WTC11 (cell line): ENCODE measurements at regions not wholly inside any gene's neighbourhood (a gene's known extent, or its start where the extent isn't known, plus 50 kb on each side); places are given as distances from the start of the nearest gene placed in this dataset.

ENCODE experiments used
- ATAC-seq: fragments of 200-7000 bp; cut with Tn5 transposase; 2 replicates; pipeline ENCODE4 v1.10.0; 2021; ENCODE audit warnings: mild to moderate bottlenecking, moderate library complexity
- CTCF ChIA-PET: fragments of 300-600 bp; sonication (Branson Sonifier 250); formaldehyde crosslinking; loops from one replicate; lab custom pipeline; 2021; ENCODE audit warnings: antibody characterized with exemption; lab: Charles Lee
- POLR2A ChIA-PET: fragments of 350-600 bp; sonication (Branson Sonifier 250); formaldehyde crosslinking; loops from one replicate; lab custom pipeline; 2021; ENCODE audit warnings: antibody characterized with exemption; lab: Charles Lee
- DNase-seq: peaks from one replicate; pipeline ENCODE4 v3.0.0; 2021; ENCODE audit warnings: low spot score
- H3K27ac Mint-ChIP-seq: 2 replicates; pipeline ENCODE4 v1.8.0; 2021; ENCODE audit warnings: mixed read lengths
- H3K27me3 Mint-ChIP-seq: 2 replicates; pipeline ENCODE4 v1.8.0; 2021; ENCODE audit warnings: low read depth, mild to moderate bottlenecking, moderate library complexity, mixed read lengths
- H3K36me3 Mint-ChIP-seq: 2 replicates; pipeline ENCODE4 v1.8.0; 2021; ENCODE audit warnings: mixed read lengths
- H3K4me1 Mint-ChIP-seq: 2 replicates; pipeline ENCODE4 v1.8.0; 2022; ENCODE audit warnings: mixed read lengths
- H3K4me3 Mint-ChIP-seq: 2 replicates; pipeline ENCODE4 v1.8.0; 2021; ENCODE audit warnings: mild to moderate bottlenecking, moderate library complexity, mixed read lengths
- H3K9me3 Mint-ChIP-seq: 2 replicates; pipeline ENCODE4 v1.8.0; 2021; ENCODE audit warnings: mixed read lengths
- CDX4 ChIP-seq: fragments of 250-450 bp; sonication (Bioruptor Pico); IDR thresholded peaks from 2 replicates; pipeline ENCODE4 v1.9.0; 2021; ENCODE audit warnings: moderate library complexity, mild to moderate bottlenecking, inconsistent platforms, borderline replicate concordance
- CREM ChIP-seq: sonication (generic); formaldehyde crosslinking; IDR thresholded peaks from 2 replicates; pipeline ENCODE4 v1.8.1; 2022; ENCODE audit warnings: mild to moderate bottlenecking, missing genetic modification reagents, moderate library complexity
- E2F1 ChIP-seq: sonication (generic); formaldehyde crosslinking; IDR thresholded peaks from 2 replicates; pipeline ENCODE4 v1.8.0; 2022; ENCODE audit warnings: mild to moderate bottlenecking, missing genetic modification reagents
- E2F5 ChIP-seq: sonication (generic); formaldehyde crosslinking; IDR thresholded peaks from 2 replicates; pipeline ENCODE4 v1.8.1; 2022; ENCODE audit warnings: mild to moderate bottlenecking, moderate library complexity, missing genetic modification reagents
- ELF4 ChIP-seq: sonication (generic); formaldehyde crosslinking; IDR thresholded peaks from 2 replicates; pipeline ENCODE4 v1.8.1; 2022; ENCODE audit warnings: low read depth, mild to moderate bottlenecking, moderate library complexity, missing genetic modification reagents
- GABPB1 ChIP-seq: sonication (generic); formaldehyde crosslinking; IDR thresholded peaks from 2 replicates; pipeline ENCODE4 v1.8.1; 2023; ENCODE audit warnings: mild to moderate bottlenecking, missing genetic modification reagents
- KAT7 ChIP-seq: sonication (generic); formaldehyde crosslinking; IDR thresholded peaks from 2 replicates; pipeline ENCODE4 v1.8.1; 2023; ENCODE audit warnings: missing genetic modification reagents, mild to moderate bottlenecking, borderline replicate concordance
- NFE2L1 ChIP-seq: sonication (generic); formaldehyde crosslinking; IDR thresholded peaks from 2 replicates; pipeline ENCODE4 v1.8.1; 2023; ENCODE audit warnings: missing genetic modification reagents
- PRRX2 ChIP-seq: fragments of 250-450 bp; sonication (Bioruptor Pico); IDR thresholded peaks from 2 replicates; pipeline ENCODE4 v1.8.0; 2021; ENCODE audit warnings: mild to moderate bottlenecking
- RELA ChIP-seq: sonication (generic); formaldehyde crosslinking; IDR thresholded peaks from 2 replicates; pipeline ENCODE4 v1.8.1; 2022; ENCODE audit warnings: missing genetic modification reagents, mild to moderate bottlenecking, borderline replicate concordance
- TCF7 ChIP-seq: sonication (generic); formaldehyde crosslinking; IDR thresholded peaks from 2 replicates; pipeline ENCODE4 v1.8.0; 2022; ENCODE audit warnings: mild to moderate bottlenecking, low read depth, missing genetic modification reagents, moderate library complexity
- TEAD1 ChIP-seq: sonication (generic); formaldehyde crosslinking; IDR thresholded peaks from 2 replicates; pipeline ENCODE4 v1.8.0; 2022; ENCODE audit warnings: mild to moderate bottlenecking, missing genetic modification reagents
- TEAD4 ChIP-seq: sonication (generic); formaldehyde crosslinking; IDR thresholded peaks from 2 replicates; pipeline ENCODE4 v1.8.0; 2022; ENCODE audit warnings: mild to moderate bottlenecking, missing genetic modification reagents
- ZBTB43 ChIP-seq: sonication (generic); formaldehyde crosslinking; IDR thresholded peaks from 2 replicates; pipeline ENCODE4 v1.8.1; 2023; ENCODE audit warnings: mild to moderate bottlenecking, missing genetic modification reagents
- ZNF219 ChIP-seq: sonication (generic); formaldehyde crosslinking; IDR thresholded peaks from 2 replicates; pipeline ENCODE4 v1.8.0; 2023; ENCODE audit warnings: missing genetic modification reagents, mild to moderate bottlenecking, borderline replicate concordance
- ZNF263 ChIP-seq: sonication (generic); formaldehyde crosslinking; IDR thresholded peaks from 2 replicates; pipeline ENCODE4 v1.8.1; 2022; ENCODE audit warnings: low read depth, mild to moderate bottlenecking, moderate library complexity, missing genetic modification reagents
- TF ChIP-seq, protein P1 (sequence below): sonication (generic); formaldehyde crosslinking; IDR thresholded peaks from 2 replicates; pipeline ENCODE4 v1.8.1; 2023; ENCODE audit warnings: mild to moderate bottlenecking, moderate library complexity, missing genetic modification reagents
- TF ChIP-seq, protein P2 (sequence below): sonication (generic); formaldehyde crosslinking; IDR thresholded peaks from 2 replicates; pipeline ENCODE4 v1.8.1; 2023; ENCODE audit warnings: mild to moderate bottlenecking, missing genetic modification reagents, borderline replicate concordance
- TF ChIP-seq, protein P3 (sequence below): sonication (generic); formaldehyde crosslinking; conservative IDR thresholded peaks from 2 replicates; pipeline ENCODE4 v1.8.1; 2023; ENCODE audit warnings: mild to moderate bottlenecking, low read depth, missing genetic modification reagents, moderate library complexity

GRCh38 chr9:73889023-73889422 lies 608.1 kb upstream of the RORB start:
- H3K27me3 Mint-ChIP-seq = no peaks in the 10 kb centered on the region
- TF ChIP-seq NFE2L1 (no peak), PRRX2 (CRISPR knock-in tag) (no peak), ELF4 (no peak), ZBTB43 (CRISPR knock-in tag) (no peak), TCF7 (no peak), GABPB1 (CRISPR knock-in tag) (no peak), E2F5 (CRISPR knock-in tag) (no peak)
- TF ChIP-seq, protein P1, sequence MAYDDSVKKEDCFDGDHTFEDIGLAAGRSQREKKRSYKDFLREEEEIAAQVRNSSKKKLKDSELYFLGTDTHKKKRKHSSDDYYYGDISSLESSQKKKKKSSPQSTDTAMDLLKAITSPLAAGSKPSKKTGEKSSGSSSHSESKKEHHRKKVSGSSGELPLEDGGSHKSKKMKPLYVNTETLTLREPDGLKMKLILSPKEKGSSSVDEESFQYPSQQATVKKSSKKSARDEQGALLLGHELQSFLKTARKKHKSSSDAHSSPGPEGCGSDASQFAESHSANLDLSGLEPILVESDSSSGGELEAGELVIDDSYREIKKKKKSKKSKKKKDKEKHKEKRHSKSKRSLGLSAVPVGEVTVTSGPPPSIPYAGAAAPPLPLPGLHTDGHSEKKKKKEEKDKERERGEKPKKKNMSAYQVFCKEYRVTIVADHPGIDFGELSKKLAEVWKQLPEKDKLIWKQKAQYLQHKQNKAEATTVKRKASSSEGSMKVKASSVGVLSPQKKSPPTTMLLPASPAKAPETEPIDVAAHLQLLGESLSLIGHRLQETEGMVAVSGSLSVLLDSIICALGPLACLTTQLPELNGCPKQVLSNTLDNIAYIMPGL (CRISPR knock-in tag) = no peak
- TF ChIP-seq, protein P2, sequence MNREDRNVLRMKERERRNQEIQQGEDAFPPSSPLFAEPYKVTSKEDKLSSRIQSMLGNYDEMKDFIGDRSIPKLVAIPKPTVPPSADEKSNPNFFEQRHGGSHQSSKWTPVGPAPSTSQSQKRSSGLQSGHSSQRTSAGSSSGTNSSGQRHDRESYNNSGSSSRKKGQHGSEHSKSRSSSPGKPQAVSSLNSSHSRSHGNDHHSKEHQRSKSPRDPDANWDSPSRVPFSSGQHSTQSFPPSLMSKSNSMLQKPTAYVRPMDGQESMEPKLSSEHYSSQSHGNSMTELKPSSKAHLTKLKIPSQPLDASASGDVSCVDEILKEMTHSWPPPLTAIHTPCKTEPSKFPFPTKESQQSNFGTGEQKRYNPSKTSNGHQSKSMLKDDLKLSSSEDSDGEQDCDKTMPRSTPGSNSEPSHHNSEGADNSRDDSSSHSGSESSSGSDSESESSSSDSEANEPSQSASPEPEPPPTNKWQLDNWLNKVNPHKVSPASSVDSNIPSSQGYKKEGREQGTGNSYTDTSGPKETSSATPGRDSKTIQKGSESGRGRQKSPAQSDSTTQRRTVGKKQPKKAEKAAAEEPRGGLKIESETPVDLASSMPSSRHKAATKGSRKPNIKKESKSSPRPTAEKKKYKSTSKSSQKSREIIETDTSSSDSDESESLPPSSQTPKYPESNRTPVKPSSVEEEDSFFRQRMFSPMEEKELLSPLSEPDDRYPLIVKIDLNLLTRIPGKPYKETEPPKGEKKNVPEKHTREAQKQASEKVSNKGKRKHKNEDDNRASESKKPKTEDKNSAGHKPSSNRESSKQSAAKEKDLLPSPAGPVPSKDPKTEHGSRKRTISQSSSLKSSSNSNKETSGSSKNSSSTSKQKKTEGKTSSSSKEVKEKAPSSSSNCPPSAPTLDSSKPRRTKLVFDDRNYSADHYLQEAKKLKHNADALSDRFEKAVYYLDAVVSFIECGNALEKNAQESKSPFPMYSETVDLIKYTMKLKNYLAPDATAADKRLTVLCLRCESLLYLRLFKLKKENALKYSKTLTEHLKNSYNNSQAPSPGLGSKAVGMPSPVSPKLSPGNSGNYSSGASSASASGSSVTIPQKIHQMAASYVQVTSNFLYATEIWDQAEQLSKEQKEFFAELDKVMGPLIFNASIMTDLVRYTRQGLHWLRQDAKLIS = no peak
- H3K27ac Mint-ChIP-seq = no peak overlapping the region
- H3K36me3 Mint-ChIP-seq = peaks cover 20% of the 10 kb centered on the region
- no peak for ATAC-seq
- ChIA-PET CTCF (no interaction called here), POLR2A (no interaction called here)
- no peaks in the 10 kb centered on the region for H3K4me1 Mint-ChIP-seq
- no peak overlapping the region for H3K4me3 Mint-ChIP-seq
- H3K9me3 Mint-ChIP-seq = peaks cover 31% of the 10 kb centered on the region
- no peak for DNase-seq

DNA sequence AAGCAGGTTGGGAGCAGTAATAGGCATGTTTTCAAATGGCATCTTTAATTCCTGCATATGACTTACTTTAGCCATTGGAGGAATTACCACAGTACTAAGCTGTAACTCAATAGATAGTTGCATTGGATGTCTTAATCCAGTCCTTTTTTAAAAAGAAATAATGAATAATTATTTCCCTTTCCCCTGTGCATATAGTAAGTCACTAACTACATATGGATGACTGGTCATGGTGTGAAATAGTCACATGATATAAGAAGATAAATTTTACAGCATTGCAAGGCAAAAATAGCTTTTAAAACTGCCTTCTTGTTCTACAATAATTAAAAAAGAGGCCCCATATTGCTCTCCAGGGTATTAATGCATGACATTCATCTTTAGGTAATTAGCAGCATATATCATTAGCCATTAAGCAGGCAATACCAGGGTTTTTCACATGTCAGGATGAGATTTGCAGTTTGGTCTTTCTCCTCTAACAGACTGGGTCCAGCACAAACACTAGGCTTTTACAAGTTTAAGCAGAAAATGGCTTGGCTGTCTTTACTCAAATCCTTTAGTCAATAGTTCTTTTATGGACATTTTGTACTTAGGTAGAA lies 606.4 kb upstream of the RORB start:
- ATAC-seq (no peak), DNase-seq (no peak)
- Mint-ChIP-seq H3K36me3 (peaks cover 15% of the 10 kb centered on the region), H3K4me1 (no peaks in the 10 kb centered on the region), H3K27me3 (no peaks in the 10 kb centered on the region), H3K4me3 (no peak overlapping the region), H3K27ac (no peak overlapping the region), H3K9me3 (peaks cover 18% of the 10 kb centered on the region)
- CTCF ChIA-PET = no interaction called here
- POLR2A ChIA-PET = no interaction called here
- TF ChIP-seq E2F5 (CRISPR knock-in tag) (no peak), TEAD4 (CRISPR knock-in tag) (no peak), ZNF219 (CRISPR knock-in tag) (no peak), TEAD1 (no peak), E2F1 (no peak), CDX4 (CRISPR knock-in tag) (no peak), KAT7 (CRISPR knock-in tag) (no peak), CREM (no peak), ZNF263 (CRISPR knock-in tag) (no peak), RELA (CRISPR knock-in tag) (no peak)
- TF ChIP-seq, protein P3, sequence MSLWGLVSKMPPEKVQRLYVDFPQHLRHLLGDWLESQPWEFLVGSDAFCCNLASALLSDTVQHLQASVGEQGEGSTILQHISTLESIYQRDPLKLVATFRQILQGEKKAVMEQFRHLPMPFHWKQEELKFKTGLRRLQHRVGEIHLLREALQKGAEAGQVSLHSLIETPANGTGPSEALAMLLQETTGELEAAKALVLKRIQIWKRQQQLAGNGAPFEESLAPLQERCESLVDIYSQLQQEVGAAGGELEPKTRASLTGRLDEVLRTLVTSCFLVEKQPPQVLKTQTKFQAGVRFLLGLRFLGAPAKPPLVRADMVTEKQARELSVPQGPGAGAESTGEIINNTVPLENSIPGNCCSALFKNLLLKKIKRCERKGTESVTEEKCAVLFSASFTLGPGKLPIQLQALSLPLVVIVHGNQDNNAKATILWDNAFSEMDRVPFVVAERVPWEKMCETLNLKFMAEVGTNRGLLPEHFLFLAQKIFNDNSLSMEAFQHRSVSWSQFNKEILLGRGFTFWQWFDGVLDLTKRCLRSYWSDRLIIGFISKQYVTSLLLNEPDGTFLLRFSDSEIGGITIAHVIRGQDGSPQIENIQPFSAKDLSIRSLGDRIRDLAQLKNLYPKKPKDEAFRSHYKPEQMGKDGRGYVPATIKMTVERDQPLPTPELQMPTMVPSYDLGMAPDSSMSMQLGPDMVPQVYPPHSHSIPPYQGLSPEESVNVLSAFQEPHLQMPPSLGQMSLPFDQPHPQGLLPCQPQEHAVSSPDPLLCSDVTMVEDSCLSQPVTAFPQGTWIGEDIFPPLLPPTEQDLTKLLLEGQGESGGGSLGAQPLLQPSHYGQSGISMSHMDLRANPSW (CRISPR knock-in tag) = no peak
